Retinal pigment epithelial cell (primary cell): ENCODE measurements at regions not wholly inside any gene's neighbourhood (a gene's known extent, or its start where the extent isn't known, plus 50 kb on each side); places are given as distances from the start of the nearest gene placed in this dataset.

ENCODE experiments used
- DNase-seq: peaks from one replicate; pipeline ENCODE4 v3.0.0-alpha.2; 2010; ENCODE audit warnings: low read depth
- H3K4me3 ChIP-seq: 2 replicates; pipeline ENCODE4 v1.5.1; 2011; ENCODE audit warnings: mild to moderate bottlenecking, low read length, control low read depth, moderate library complexity
- CTCF ChIP-seq: conservative IDR thresholded peaks from 2 replicates; pipeline ENCODE4 v1.5.1; 2011; ENCODE audit warnings: low read depth, low read length, control low read depth, inconsistent platforms

DNA sequence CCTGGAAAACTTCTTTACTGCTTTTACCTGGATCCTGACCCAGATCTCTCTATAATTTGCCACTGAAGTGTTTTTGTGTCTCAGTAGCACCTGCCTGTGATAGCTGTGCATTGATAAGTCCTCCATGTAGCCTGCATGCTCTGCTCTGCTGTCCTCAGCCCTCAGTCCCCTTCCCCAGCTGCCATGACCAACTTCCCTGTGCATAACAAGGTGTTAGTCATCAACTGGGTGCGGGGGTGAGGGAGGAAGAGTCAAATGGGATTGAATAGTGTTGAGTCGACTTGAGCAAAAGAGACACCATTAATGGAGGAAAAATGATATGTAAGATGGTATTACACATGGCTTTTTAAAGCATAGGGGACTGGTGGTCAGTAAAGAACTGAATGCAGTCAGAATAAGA, 92.2 kb upstream of the PLET1 start:
- no peak for DNase-seq
- TF ChIP-seq CTCF, result no peak
- no peak overlapping the region for H3K4me3 ChIP-seq

DNA sequence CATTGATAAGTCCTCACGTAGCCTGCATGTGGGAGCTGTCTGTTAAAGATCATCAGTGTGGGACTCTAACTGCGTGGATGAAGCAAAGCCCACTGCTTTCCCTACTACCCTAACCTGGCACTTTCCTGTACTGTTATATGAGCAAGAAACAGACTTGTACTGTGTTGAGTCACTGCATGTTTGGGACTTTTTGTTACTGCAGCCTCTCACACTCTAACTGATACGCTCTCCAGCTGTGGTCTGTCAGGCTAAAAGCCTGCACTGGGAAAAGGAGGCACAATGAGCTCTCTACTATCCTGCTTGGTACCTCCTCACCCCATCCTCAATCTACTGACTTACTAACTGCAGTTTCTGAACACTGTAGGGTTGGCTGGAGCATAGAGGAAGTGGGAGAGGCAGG, 93.7 kb upstream of the PLET1 start:
- TF ChIP-seq CTCF, result no peak
- DNase-seq, result no peak
- no peak overlapping the region for H3K4me3 ChIP-seq

- TF ChIP-seq CTCF, result peak; percentile 43
- H3K4me3 ChIP-seq, result no peak overlapping the region
- no peak for DNase-seq
These were observed 95.1 kb upstream of the PLET1 start for GRCh38 chr11:112355726-112356125.

GRCh38 chr11:112357488-112357887, 96.8 kb upstream of the PLET1 start:
- no peak for DNase-seq
- H3K4me3 ChIP-seq, result no peak overlapping the region
- TF ChIP-seq CTCF, result no peak

- TF ChIP-seq CTCF, result no peak
- H3K4me3 ChIP-seq, result no peak overlapping the region
- DNase-seq, result no peak
These were observed 100.7 kb upstream of the PLET1 start for GRCh38 chr11:112361396-112361795.

DNA sequence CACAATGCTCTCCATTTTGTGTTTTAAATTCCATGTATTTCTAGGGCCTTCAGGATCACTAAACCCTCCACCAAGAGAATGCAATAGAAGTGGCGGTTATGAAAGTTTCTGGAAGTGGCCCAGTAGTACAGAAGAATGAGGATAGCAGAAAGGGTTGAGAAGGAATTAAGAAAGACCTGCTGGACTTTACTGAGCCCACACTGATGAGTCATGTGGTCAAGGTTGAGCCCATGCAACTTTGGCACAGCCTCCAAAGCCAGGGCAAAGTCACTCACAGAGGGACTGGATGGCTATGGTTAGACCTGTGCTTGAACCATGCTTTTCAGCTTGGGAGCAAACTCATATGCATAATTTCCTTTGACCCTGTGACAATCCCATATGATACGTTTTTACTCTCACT, 102.9 kb upstream of the PLET1 start:
- no peak for DNase-seq
- H3K4me3 ChIP-seq, result no peak overlapping the region
- no peak for TF ChIP-seq CTCF

- DNase-seq, result no peak
- TF ChIP-seq CTCF, result no peak
- H3K4me3 ChIP-seq, result no peak overlapping the region
These were observed 104.4 kb upstream of the PLET1 start for GRCh38 chr11:112364962-112365481.
